ENCODE measurements at regions not wholly inside any gene's neighbourhood (a gene's known extent, or its start where the extent isn't known, plus 50 kb on each side); places are given as distances from the start of the nearest gene placed in this dataset.

DNA sequence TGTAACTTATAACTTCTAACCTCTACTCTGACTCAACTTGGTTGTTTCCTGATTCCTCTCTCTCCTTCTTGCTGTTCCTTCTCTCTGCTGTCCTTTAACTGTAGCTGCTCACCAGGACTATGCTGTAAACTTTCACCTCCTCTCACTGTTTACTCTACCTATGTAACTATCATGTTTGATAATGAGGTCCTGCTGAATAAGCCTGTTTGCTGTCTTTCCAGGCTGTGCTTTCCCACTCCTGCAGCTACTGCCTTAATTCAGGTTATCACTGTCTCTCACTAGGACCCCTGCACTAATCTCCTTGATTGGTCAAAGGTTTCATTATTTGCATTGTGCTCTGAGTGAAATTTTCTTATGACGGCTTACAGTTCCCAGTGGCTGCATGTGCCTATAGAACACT, 633.9 kb upstream of the PTBP2 start:
- TF ChIP-seq, protein P1, sequence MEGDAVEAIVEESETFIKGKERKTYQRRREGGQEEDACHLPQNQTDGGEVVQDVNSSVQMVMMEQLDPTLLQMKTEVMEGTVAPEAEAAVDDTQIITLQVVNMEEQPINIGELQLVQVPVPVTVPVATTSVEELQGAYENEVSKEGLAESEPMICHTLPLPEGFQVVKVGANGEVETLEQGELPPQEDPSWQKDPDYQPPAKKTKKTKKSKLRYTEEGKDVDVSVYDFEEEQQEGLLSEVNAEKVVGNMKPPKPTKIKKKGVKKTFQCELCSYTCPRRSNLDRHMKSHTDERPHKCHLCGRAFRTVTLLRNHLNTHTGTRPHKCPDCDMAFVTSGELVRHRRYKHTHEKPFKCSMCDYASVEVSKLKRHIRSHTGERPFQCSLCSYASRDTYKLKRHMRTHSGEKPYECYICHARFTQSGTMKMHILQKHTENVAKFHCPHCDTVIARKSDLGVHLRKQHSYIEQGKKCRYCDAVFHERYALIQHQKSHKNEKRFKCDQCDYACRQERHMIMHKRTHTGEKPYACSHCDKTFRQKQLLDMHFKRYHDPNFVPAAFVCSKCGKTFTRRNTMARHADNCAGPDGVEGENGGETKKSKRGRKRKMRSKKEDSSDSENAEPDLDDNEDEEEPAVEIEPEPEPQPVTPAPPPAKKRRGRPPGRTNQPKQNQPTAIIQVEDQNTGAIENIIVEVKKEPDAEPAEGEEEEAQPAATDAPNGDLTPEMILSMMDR (conservative IDR thresholded peaks at IDR 0.05; ENCODE audit: low read length), result no peak
- no peak for TF ChIP-seq EZH2phosphoT487 (IDR thresholded peaks at IDR 0.05; ENCODE audit: borderline replicate concordance, low read depth, low read length)

All from OCI-LY7 (cell line).